Duodenal mucosa (tissue), 2 donors: ENCODE measurements at regions not wholly inside any gene's neighbourhood (a gene's known extent, or its start where the extent isn't known, plus 50 kb on each side); places are given as distances from the start of the nearest gene placed in this dataset.

Experiments used
- H3K27ac ChIP-seq: one replicate; pipeline ENCODE4 v1.7.0; 2013; ENCODE audit warnings: low read depth, low read length
- H3K27me3 ChIP-seq, 2 donors: one replicate each; pipeline ENCODE4 v1.7.0; 2013; ENCODE audit warnings: low read length in 2 of 2, control low read depth in 1 of 2; ENCODE audit not compliant: insufficient read depth in 2 of 2, control insufficient read depth in 1 of 2
- H3K36me3 ChIP-seq, 2 donors: one replicate each; pipeline ENCODE4 v1.7.0; 2013; ENCODE audit warnings: low read length in 2 of 2, control low read depth in 1 of 2; ENCODE audit not compliant: insufficient read depth in 2 of 2, control insufficient read depth in 1 of 2
- H3K4me1 ChIP-seq, 2 donors: one replicate each; pipeline ENCODE4 v1.7.0; 2013; ENCODE audit warnings: low read length in 2 of 2, control low read depth in 1 of 2; ENCODE audit not compliant: insufficient read depth in 2 of 2, control insufficient read depth in 1 of 2
- H3K4me3 ChIP-seq, 2 donors: one replicate each; pipeline ENCODE4 v1.7.0; 2013; ENCODE audit warnings: low read length in 2 of 2, low read depth in 1 of 2
- H3K9ac ChIP-seq, 2 donors: one replicate each; pipeline ENCODE4 v1.7.0; 2013; ENCODE audit warnings: low read length in 2 of 2, low read depth in 1 of 2
- H3K9me3 ChIP-seq, 2 donors: one replicate each; pipeline ENCODE4 v1.7.0; 2013; ENCODE audit warnings: low read length in 2 of 2, control low read depth in 1 of 2; ENCODE audit not compliant: control insufficient read depth in 1 of 2

GRCh38 chr6:219019-219570, 73.2 kb upstream of the DUSP22 start:
- Histone ChIP-seq H3K9me3 (no peaks in the 10 kb centered on the region), H3K4me1 (peaks cover 0 to 11% of the 10 kb centered on the region in 2 donors), H3K4me3 (no peak overlapping the region), H3K9ac (no peak overlapping the region), H3K27me3 (peaks cover 0 to 9% of the 10 kb centered on the region in 2 donors), H3K27ac (no peak overlapping the region), H3K36me3 (no peaks in the 10 kb centered on the region)

GRCh38 chr6:219641-220198, 72.6 kb upstream of the DUSP22 start:
- H3K9ac ChIP-seq: no peak overlapping the region
- no peak overlapping the region for H3K27ac ChIP-seq
- H3K9me3 ChIP-seq: no peaks in the 10 kb centered on the region
- H3K27me3 ChIP-seq: peaks cover 0 to 9% of the 10 kb centered on the region in 2 donors
- peaks cover 0 to 11% of the 10 kb centered on the region in 2 donors for H3K4me1 ChIP-seq
- no peak overlapping the region for H3K4me3 ChIP-seq
- no peaks in the 10 kb centered on the region for H3K36me3 ChIP-seq

GRCh38 chr6:220312-220711, 72.0 kb upstream of the DUSP22 start:
- Histone ChIP-seq H3K36me3 (no peaks in the 10 kb centered on the region), H3K9me3 (no peaks in the 10 kb centered on the region), H3K4me1 (peaks cover 0 to 12% of the 10 kb centered on the region in 2 donors), H3K27ac (no peak overlapping the region), H3K4me3 (no peak overlapping the region), H3K27me3 (peaks cover 0 to 9% of the 10 kb centered on the region in 2 donors), H3K9ac (no peak overlapping the region)

GRCh38 chr6:220721-221475, 71.4 kb upstream of the DUSP22 start:
- H3K4me1 ChIP-seq: peaks cover 0 to 16% of the 10 kb centered on the region in 2 donors
- H3K4me3 ChIP-seq: no peak overlapping the region
- H3K9ac ChIP-seq: no peak overlapping the region
- H3K27me3 ChIP-seq: peaks cover 0 to 9% of the 10 kb centered on the region in 2 donors
- H3K27ac ChIP-seq: no peak overlapping the region
- H3K36me3 ChIP-seq: no peaks in the 10 kb centered on the region
- H3K9me3 ChIP-seq: no peaks in the 10 kb centered on the region

GRCh38 chr6:221531-222349, 70.5 kb upstream of the DUSP22 start:
- Histone ChIP-seq H3K27ac (no peak overlapping the region), H3K27me3 (peaks cover 0 to 9% of the 10 kb centered on the region in 2 donors), H3K4me3 (no peak overlapping the region), H3K9ac (no peak overlapping the region), H3K36me3 (no peaks in the 10 kb centered on the region), H3K9me3 (no peaks in the 10 kb centered on the region), H3K4me1 (peaks cover 0 to 16% of the 10 kb centered on the region in 2 donors)

- Histone ChIP-seq H3K4me1 (peaks cover 0 to 16% of the 10 kb centered on the region in 2 donors), H3K4me3 (no peak overlapping the region), H3K9ac (no peak overlapping the region), H3K27me3 (peaks cover 0 to 9% of the 10 kb centered on the region in 2 donors), H3K36me3 (no peaks in the 10 kb centered on the region), H3K9me3 (no peaks in the 10 kb centered on the region), H3K27ac (no peak overlapping the region)
These were observed 69.8 kb upstream of the DUSP22 start for GRCh38 chr6:222468-222867.

GRCh38 chr6:223136-223535, 69.2 kb upstream of the DUSP22 start:
- no peak overlapping the region for H3K9ac ChIP-seq
- peaks cover 0 to 9% of the 10 kb centered on the region in 2 donors for H3K27me3 ChIP-seq
- no peak overlapping the region for H3K27ac ChIP-seq
- no peaks in the 10 kb centered on the region for H3K9me3 ChIP-seq
- H3K36me3 ChIP-seq: no peaks in the 10 kb centered on the region
- no peak overlapping the region for H3K4me3 ChIP-seq
- H3K4me1 ChIP-seq: peaks cover 0 to 16% of the 10 kb centered on the region in 2 donors

- Histone ChIP-seq H3K36me3 (no peaks in the 10 kb centered on the region), H3K9ac (no peak overlapping the region)
These were observed 68.5 kb upstream of the DUSP22 start for GRCh38 chr6:223763-224162.

GRCh38 chr6:224350-224749, 67.9 kb upstream of the DUSP22 start:
- no peak overlapping the region for H3K27ac ChIP-seq
- no peak overlapping the region for H3K4me3 ChIP-seq
- H3K9ac ChIP-seq: no peak overlapping the region
- no peaks in the 10 kb centered on the region for H3K36me3 ChIP-seq
- no peaks in the 10 kb centered on the region for H3K9me3 ChIP-seq
- H3K4me1 ChIP-seq: peaks cover 0 to 14% of the 10 kb centered on the region in 2 donors
- peaks cover 0 to 8% of the 10 kb centered on the region in 2 donors for H3K27me3 ChIP-seq

More at GRCh38 chr6:223763-224162, 68.5 kb upstream of the DUSP22 start:
- H3K4me1 ChIP-seq: peaks cover 0 to 16% of the 10 kb centered on the region in 2 donors
- H3K4me3 ChIP-seq: no peak overlapping the region
- no peak overlapping the region for H3K27ac ChIP-seq
- peaks cover 0 to 9% of the 10 kb centered on the region in 2 donors for H3K27me3 ChIP-seq
- H3K9me3 ChIP-seq: no peaks in the 10 kb centered on the region
